ENCODE measurements at regions not wholly inside any gene's neighbourhood (a gene's known extent, or its start where the extent isn't known, plus 50 kb on each side); places are given as distances from the start of the nearest gene placed in this dataset.

DNA sequence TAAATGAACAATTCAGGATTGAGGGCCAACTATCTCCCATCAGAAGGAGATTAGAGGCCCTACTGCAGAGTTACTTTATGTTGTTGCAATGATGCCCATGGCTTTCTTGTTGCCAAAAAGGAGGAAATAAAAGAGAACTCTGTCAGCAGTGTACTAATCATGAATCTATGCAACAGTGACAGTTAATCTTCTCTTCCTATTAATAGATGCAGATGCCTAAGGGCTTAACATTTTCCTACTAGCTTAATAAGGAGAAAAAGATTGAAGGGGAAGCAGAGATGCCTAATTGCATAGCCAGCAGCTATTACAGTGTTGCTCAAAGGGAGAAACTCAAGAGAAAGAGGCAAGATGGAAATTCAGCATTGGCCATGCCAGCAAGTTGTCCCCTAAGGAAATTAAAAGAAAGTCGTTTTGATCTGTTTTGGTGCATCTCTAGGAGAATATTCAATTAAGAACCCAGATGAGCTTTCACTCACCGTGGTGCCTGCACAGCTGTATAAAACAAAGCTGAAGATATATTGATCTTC lies 107.1 kb upstream of the KCNJ3 start:
- TF ChIP-seq, protein P1, sequence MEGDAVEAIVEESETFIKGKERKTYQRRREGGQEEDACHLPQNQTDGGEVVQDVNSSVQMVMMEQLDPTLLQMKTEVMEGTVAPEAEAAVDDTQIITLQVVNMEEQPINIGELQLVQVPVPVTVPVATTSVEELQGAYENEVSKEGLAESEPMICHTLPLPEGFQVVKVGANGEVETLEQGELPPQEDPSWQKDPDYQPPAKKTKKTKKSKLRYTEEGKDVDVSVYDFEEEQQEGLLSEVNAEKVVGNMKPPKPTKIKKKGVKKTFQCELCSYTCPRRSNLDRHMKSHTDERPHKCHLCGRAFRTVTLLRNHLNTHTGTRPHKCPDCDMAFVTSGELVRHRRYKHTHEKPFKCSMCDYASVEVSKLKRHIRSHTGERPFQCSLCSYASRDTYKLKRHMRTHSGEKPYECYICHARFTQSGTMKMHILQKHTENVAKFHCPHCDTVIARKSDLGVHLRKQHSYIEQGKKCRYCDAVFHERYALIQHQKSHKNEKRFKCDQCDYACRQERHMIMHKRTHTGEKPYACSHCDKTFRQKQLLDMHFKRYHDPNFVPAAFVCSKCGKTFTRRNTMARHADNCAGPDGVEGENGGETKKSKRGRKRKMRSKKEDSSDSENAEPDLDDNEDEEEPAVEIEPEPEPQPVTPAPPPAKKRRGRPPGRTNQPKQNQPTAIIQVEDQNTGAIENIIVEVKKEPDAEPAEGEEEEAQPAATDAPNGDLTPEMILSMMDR (IDR thresholded peaks at IDR 0.05): no peak
- no peak for TF ChIP-seq POLR2A (IDR thresholded peaks at IDR 0.05; ENCODE audit: low read depth)

All from esophagus muscularis mucosa (tissue), 3 donors.